ENCODE measurements at regions not wholly inside any gene's neighbourhood (a gene's known extent, or its start where the extent isn't known, plus 50 kb on each side); places are given as distances from the start of the nearest gene placed in this dataset.
"Not testable (repeated sequence)": the region's sequence is repeated elsewhere in the genome, so short reads cannot be mapped to it uniquely, and the experiment has no call there.

- no peak for DNase-seq
Measured at GRCh38 chrX:130555341-130555740, 153.6 kb downstream of the RBMX2 start.

DNA sequence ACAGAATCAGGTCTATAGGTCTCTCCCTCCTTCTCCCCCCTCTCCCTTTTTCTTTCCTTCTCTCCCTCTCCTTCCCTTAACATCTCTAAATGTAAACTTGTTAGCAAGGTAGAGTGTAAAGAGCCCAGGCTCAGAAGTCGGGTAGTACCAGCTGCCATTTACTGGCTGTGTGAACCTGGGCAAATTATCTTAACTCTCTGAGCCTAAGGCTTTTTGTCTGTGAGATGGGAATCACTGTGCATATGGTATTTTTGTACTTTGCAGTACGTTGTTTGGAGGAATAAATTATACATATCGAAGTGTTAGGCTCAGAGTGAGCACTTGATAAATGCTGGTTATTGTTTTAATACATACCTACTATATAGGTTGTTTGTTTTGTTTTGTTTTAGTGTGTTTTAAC, 154.0 kb downstream of the RBMX2 start:
- no peak for DNase-seq

DNA sequence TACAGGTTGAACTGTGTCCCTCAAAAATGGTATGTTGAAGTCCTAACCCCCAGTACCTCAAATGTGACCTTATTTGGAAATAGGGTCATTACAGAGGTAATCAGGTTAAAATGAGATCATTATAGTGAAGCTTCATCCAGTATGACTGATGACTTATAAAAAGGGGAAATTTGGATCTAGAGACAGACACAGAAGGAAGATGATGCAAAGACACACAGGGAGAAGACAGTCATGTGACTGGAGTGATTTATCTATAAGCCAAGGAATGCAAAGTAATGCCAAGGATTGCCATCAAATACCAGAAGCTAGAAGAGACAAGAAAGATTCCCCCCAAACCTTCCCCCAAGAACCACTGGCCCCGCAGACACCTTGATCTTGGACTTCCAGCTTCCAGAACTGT, 155.2 kb downstream of the RBMX2 start:
- no peak for DNase-seq

- no peak for DNase-seq
Measured at GRCh38 chrX:130560544-130560943, 158.8 kb downstream of the RBMX2 start.

DNA sequence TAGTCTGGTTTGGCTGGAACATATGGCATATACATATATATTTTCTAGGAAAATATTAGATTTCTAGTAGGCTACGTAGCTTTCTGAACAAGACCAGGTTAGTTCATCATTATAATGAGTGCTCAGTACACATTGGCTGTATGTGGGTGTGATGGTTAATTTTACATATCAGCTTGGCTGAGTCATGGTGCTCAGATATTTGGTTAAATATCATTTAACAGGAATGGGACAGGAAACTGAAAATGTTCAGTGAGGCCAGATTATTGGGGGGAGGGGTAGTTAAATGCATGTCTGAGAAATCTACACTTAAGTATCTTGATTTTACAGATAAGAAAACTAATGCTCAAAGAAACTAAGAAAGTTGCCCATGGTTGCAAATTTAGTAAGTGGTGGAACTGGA, 160.1 kb downstream of the RBMX2 start:
- no peak for DNase-seq

DNA sequence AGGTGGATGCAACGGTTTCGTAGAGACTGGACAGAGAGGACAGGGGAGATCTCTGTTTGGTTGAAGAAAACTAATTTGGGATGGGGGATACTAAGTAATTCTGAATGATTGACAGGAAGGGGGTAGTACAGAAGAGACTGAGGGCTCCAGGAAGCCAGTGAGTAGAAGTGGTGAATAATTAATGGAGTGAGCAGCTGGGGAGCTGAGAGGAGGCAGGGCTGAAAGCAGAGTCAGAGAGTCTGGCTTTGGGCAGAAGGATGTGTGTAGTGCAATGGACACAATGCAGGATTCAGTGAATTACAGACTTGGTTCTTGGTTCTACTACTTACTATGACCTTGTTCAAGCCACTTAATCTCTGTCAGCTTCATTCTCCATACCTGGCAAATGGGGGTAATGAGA, 161.7 kb downstream of the RBMX2 start:
- no peak for DNase-seq

DNA sequence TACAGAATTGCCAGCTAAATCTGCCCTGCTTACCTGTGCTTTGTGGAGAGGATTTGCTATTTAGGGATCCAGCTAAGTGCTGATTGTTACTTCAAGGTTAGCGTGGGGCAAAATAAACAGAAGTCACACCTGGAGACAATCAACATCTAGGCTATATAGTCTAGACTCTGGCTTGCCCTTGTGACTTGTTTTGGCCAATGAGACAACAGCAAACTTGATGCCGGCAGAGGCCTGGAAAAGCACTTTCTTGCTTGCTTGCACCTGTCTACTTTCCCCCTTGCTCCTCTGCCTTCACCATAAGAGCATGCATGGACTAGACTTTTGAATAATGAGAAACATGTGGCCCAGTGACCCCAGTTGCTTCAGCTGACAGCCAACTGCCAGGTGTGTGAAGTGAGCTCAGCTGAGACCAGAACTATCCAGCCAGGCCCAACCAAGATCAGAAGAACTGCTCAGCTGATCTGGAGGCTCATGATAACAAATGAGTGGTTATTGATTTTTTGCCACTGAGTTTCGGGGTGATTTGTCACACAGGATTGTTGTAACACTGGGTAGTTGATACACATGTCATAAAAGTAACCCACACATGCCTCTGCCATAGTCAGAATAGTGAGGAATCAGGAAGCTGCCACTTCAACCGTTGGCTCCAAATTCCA, 164.4 kb downstream of the RBMX2 start:
- DNase-seq, result no peak

- not testable (repeated sequence) for DNase-seq
Measured at GRCh38 chrX:130573030-130573429, 171.2 kb downstream of the RBMX2 start.

All from GDM1 (cell line).